Ovary (tissue), 7 donors: ENCODE measurements at regions not wholly inside any gene's neighbourhood (a gene's known extent, or its start where the extent isn't known, plus 50 kb on each side); places are given as distances from the start of the nearest gene placed in this dataset.
A peak's percentile ranks its signal among the peaks of the same experiment; 100 is the strongest.
"Not testable (repeated sequence)": the region's sequence is repeated elsewhere in the genome, so short reads cannot be mapped to it uniquely, and the experiment has no call there.

Experiments
- DNase-seq, 5 donors: peaks; one replicate each; pipeline ENCODE4 v3.0.0-alpha.2; 2019 to 2020
- H3K27ac ChIP-seq, 2 donors: fragments of 200-600 bp; one replicate each; pipeline versions ENCODE4 v1.5.1 to v1.8.0; 2019 to 2022
- H3K27me3 ChIP-seq: fragments of 200-600 bp; one replicate; pipeline ENCODE4 v1.8.0; 2022
- H3K36me3 ChIP-seq: fragments of 200-600 bp; sonication (generic); one replicate; pipeline ENCODE4 v1.5.1; 2019
- H3K4me1 ChIP-seq: one replicate; pipeline ENCODE4 v1.8.1; 2013; ENCODE audit warnings: mild to moderate bottlenecking, moderate library complexity; ENCODE audit not compliant: insufficient read depth
- H3K4me3 ChIP-seq: fragments of 200-600 bp; sonication (generic); one replicate; pipeline ENCODE4 v1.5.1; 2017
- H3K9me3 ChIP-seq, 2 donors: fragments of 200-600 bp in 1 of 2; sonication (generic) in 1 of 2; one replicate each; pipeline versions ENCODE4 v1.5.1 to v1.8.1; 2013 to 2019; ENCODE audit warnings: mild to moderate bottlenecking in 1 of 2, moderate library complexity in 1 of 2
- CTCF ChIP-seq, 3 donors: fragments of 450-650 bp in 2 of 3; fragments of 200-600 bp in 1 of 3; IDR thresholded peaks; one replicate each; pipeline versions ENCODE4 v1.5.1 to v1.8.0; 2016 to 2022; ENCODE audit warnings: antibody characterized with exemption in 3 of 3, mild to moderate bottlenecking in 1 of 3
- EP300 ChIP-seq: sonication (generic); formaldehyde crosslinking; IDR thresholded peaks from one replicate; pipeline ENCODE4 v1.6.1; 2017; ENCODE audit warnings: antibody characterized with exemption
- POLR2A ChIP-seq: fragments of 450-650 bp; IDR thresholded peaks from one replicate; pipeline ENCODE4 v1.6.1; 2017; ENCODE audit warnings: antibody characterized with exemption, mild to moderate bottlenecking, moderate library complexity
- WGBS, 3 donors: extraction: QIAGEN DNeasy Blood & Tissue Kit in 1 of 3; methylation state at CpG; one replicate each; pipeline versions ENCODE4 v1.1.5 to v1.1.7; 2013 to 2017; 5-methylcytosine and 5-hydroxymethylcytosine counted together
- intact Hi-C, 4 donors: fragments of 100-400 bp; cut with DNase I; formaldehyde crosslinking; loops; one replicate each; pipeline versions ENCODE4 v1.11.0 to v1.15.1; 2022 to 2023
- donor health status: DM: no; HTN: no; CAD: no; lungs with moderate emphysema.
- donor health status: DM: no; HTN: no; CAD: no.
- donor health status: Bipolar disorder and iron deficiency.
- donor health status: DM: no; HTN: no; CAD: no.
- donor health status: DM: yes; HTN: yes; CAD: no.

GRCh38 chr12:124470139-124470538, 97.3 kb downstream of the NCOR2 start:
- 96 to 98% (median 97%) methylated on average over 5 of the region's 5 CpGs for WGBS, 3 donors
- Histone ChIP-seq H3K27me3 (no peaks in the 10 kb centered on the region), H3K27ac (no peak overlapping the region), H3K9me3 (no peaks in the 10 kb centered on the region), H3K36me3 (no peaks in the 10 kb centered on the region), H3K4me3 (no peak overlapping the region), H3K4me1 (no peaks in the 10 kb centered on the region)
- no peak for TF ChIP-seq CTCF (IDR thresholded peaks at IDR 0.05)
- no peak for TF ChIP-seq EP300
- TF ChIP-seq POLR2A, result no peak
- intact Hi-C loops, result no loop called here
- no peak for DNase-seq

- no peaks in the 10 kb centered on the region for H3K9me3 ChIP-seq
- no peak overlapping the region for H3K27ac ChIP-seq
- intact Hi-C loops, result no loop called here
- TF ChIP-seq EP300 (no peak), CTCF (IDR thresholded peaks at IDR 0.05) (peak; percentile 27 to 41 (median 39))
- H3K4me1 ChIP-seq, result no peaks in the 10 kb centered on the region
- peak in 2 of 5 donors; percentile 30 to 45 for DNase-seq
- WGBS, 3 donors, result 82 to 86% (median 86%) methylated on average over 11 of the region's 11 CpGs
- H3K36me3 ChIP-seq, result no peaks in the 10 kb centered on the region
- H3K27me3 ChIP-seq, result no peaks in the 10 kb centered on the region
- H3K4me3 ChIP-seq, result no peak overlapping the region
Measured at GRCh38 chr12:124469193-124469888, 98.1 kb downstream of the NCOR2 start.

GRCh38 chr12:124467549-124467948, 99.9 kb downstream of the NCOR2 start:
- intact Hi-C loops, H3K9me3 ChIP-seq, DNase-seq, H3K27ac ChIP-seq, H3K4me3 ChIP-seq, H3K4me1 ChIP-seq, H3K36me3 ChIP-seq, H3K27me3 ChIP-seq: not testable (repeated sequence)
- WGBS, 3 donors, result 75 to 100% (median 86%) methylated on average over 1 of the region's 1 CpG

- DNase-seq, result peak in 1 of 5 donors; percentile 26
- H3K27me3 ChIP-seq, result no peaks in the 10 kb centered on the region
- H3K9me3 ChIP-seq, result no peaks in the 10 kb centered on the region
- no peaks in the 10 kb centered on the region for H3K4me1 ChIP-seq
- no peak overlapping the region for H3K27ac ChIP-seq
- H3K4me3 ChIP-seq, result no peak overlapping the region
- WGBS, 3 donors, result 85 to 90% (median 89%) methylated on average over 18 to 29 of the region's 29 CpGs
- intact Hi-C loops, result no loop called here
- no peaks in the 10 kb centered on the region for H3K36me3 ChIP-seq
- TF ChIP-seq EP300, result no peak
- TF ChIP-seq CTCF (IDR thresholded peaks at IDR 0.05), result no peak
- no peak for TF ChIP-seq POLR2A
Measured at GRCh38 chr12:124466216-124467128, 100.9 kb downstream of the NCOR2 start.

- 98 to 100% (median 100%) methylated on average over 1 of the region's 1 CpG for WGBS, 3 donors
- H3K27ac ChIP-seq, result no peak overlapping the region
- no peak for TF ChIP-seq CTCF (IDR thresholded peaks at IDR 0.05)
- no peak for TF ChIP-seq EP300
- no peak for TF ChIP-seq POLR2A
Measured at GRCh38 chr12:124465473-124465872, 101.9 kb downstream of the NCOR2 start.

More at GRCh38 chr12:124465473-124465872, 101.9 kb downstream of the NCOR2 start:
- DNase-seq, result no peak
- Histone ChIP-seq H3K4me1 (no peaks in the 10 kb centered on the region), H3K27me3 (no peaks in the 10 kb centered on the region), H3K4me3 (no peak overlapping the region), H3K9me3 (no peaks in the 10 kb centered on the region), H3K36me3 (no peaks in the 10 kb centered on the region)
- intact Hi-C loops, result no loop called here
